IPS-15b (cell line): ENCODE measurements at regions not wholly inside any gene's neighbourhood (a gene's known extent, or its start where the extent isn't known, plus 50 kb on each side); places are given as distances from the start of the nearest gene placed in this dataset.

Experiments used
- H3K27me3 ChIP-seq: one replicate; pipeline ENCODE4 v1.6.1; 2013; ENCODE audit warnings: low read length; ENCODE audit not compliant: control insufficient read depth, insufficient read depth
- H3K36me3 ChIP-seq: one replicate; pipeline ENCODE4 v1.6.1; 2013; ENCODE audit warnings: low read length; ENCODE audit not compliant: control insufficient read depth, insufficient read depth
- H3K4me1 ChIP-seq: one replicate; pipeline ENCODE4 v1.6.1; 2013; ENCODE audit warnings: mild to moderate bottlenecking, low read length; ENCODE audit not compliant: control insufficient read depth, insufficient read depth
- H3K4me3 ChIP-seq: one replicate; pipeline ENCODE4 v1.5.1; 2013; ENCODE audit warnings: low read depth, low read length
- H3K9ac ChIP-seq: one replicate; pipeline ENCODE4 v1.6.1; 2013; ENCODE audit warnings: low read depth, mild to moderate bottlenecking, low read length
- H3K9me3 ChIP-seq: one replicate; pipeline ENCODE4 v1.6.1; 2013; ENCODE audit warnings: mild to moderate bottlenecking, low read length; ENCODE audit not compliant: control insufficient read depth, insufficient read depth

DNA sequence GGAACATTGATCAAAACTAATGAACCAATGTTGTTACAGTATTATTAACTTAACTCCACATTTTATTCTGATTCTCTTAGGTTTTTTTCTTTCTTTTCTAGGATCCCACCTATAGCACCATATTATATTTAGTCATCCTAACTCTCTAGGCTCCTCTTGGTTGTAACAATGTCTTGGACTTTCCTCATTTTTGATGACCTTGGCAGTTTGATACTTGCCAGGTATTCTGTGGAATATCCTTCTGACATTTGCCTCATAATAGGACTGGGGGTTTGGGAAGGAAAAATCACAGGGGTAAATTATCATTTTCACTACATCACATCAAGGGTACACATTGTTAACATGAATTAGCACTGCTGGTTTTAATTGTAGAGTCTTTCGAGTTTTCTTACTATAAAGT is 851.6 kb upstream of the SOX9 start:
- Histone ChIP-seq H3K27me3 (no peaks in the 10 kb centered on the region), H3K9me3 (no peaks in the 10 kb centered on the region), H3K9ac (no peak overlapping the region), H3K4me3 (no peak overlapping the region), H3K4me1 (no peaks in the 10 kb centered on the region), H3K36me3 (no peaks in the 10 kb centered on the region)

DNA sequence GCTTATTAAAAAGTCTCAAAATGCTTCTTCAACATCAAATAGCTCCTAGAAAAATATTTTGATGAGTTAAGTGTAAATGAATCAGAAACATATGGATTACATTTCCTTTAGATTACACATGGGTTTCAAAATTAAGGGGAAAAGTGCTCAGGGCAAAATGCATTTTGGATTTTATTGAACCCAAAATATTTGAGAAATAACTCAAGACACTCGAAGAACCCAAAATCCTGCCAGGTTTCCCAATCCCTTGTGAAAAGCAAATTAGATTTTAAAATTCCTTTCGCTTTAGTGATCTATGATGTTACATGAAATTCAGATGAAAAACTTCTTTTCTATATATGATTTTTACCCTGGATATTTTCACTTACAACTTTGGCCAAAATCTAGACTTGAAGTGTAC is 847.4 kb upstream of the SOX9 start:
- no peaks in the 10 kb centered on the region for H3K36me3 ChIP-seq
- H3K27me3 ChIP-seq, result no peaks in the 10 kb centered on the region
- no peak overlapping the region for H3K9ac ChIP-seq
- H3K9me3 ChIP-seq, result no peaks in the 10 kb centered on the region
- H3K4me3 ChIP-seq, result no peak overlapping the region
- H3K4me1 ChIP-seq, result no peaks in the 10 kb centered on the region

DNA sequence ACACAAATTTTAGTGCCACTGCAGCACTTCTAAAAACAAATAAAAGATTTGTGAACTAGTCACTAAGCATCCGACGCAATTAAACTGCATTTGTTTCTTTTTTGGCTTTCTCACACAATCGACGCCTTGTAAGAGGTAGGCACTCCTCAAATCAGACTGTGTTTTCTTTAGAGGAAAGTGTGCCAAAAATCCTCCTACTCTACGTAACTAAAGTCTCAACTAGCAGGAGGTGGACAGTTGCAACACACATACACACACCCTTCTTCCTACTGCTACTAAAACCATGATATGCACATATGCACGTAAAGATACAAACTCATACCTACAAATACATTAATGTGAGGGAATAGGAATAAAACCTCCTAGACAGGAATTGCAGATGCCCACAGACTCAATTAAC is 844.7 kb upstream of the SOX9 start:
- Histone ChIP-seq H3K36me3 (no peaks in the 10 kb centered on the region), H3K27me3 (no peaks in the 10 kb centered on the region), H3K4me1 (no peaks in the 10 kb centered on the region), H3K9ac (no peak overlapping the region), H3K4me3 (no peak overlapping the region), H3K9me3 (no peaks in the 10 kb centered on the region)

DNA sequence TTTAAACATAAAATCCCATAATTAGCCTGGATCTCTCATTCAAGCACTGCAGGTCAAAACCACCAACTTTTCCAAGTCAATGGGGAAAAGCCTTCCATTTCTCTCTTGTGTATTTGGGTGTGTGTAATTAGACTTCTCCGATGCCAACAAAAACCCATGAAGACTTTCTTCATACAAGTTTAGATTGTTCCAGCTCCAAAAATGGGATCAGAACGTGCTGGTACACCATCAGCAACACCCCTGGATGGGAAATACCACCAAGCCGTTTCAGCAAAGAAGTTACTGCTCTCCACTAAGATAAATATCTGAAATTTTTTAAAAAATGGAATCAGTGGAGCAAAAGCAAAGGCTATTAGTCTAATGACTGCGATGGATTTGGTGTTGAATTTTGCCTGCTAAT is 837.3 kb upstream of the SOX9 start:
- no peaks in the 10 kb centered on the region for H3K9me3 ChIP-seq
- H3K9ac ChIP-seq, result no peak overlapping the region
- peaks cover 4% of the 10 kb centered on the region for H3K4me1 ChIP-seq
- H3K36me3 ChIP-seq, result no peaks in the 10 kb centered on the region
- H3K4me3 ChIP-seq, result no peak overlapping the region
- peaks cover 49% of the 10 kb centered on the region for H3K27me3 ChIP-seq

DNA sequence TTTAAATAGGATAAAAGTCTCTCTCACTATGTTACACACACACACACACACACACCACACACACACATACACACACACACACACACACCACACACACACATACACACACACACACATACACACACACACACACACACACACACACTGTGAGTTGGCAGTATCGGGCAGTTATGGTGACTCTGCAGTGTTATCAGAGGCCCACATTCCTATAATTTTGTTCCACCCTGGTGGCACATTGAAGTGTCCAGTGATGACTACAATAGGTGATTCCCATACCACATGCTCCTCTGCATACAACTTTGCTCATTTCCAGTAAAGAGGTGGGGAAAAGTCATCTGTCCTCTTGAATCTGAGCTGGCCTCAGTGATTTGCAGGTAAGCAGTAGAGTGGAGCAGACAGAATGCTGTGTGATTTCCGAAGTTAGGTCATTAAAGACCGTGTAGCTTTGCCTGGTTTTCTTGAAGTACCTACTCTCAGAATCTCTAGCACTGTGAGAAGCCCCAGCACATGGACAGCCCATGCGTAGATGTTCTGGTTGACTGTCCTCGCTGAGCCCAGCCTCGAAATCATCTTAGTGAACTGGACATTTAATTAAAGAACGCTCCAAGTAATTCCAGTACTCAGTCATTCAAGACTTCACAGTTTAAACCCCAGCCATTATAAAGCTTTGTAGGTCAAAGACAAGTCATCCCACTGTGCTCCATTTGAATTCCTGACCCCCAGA is 836.6 kb upstream of the SOX9 start:
- no peak overlapping the region for H3K4me3 ChIP-seq
- no peak overlapping the region for H3K9ac ChIP-seq
- no peaks in the 10 kb centered on the region for H3K36me3 ChIP-seq
- no peaks in the 10 kb centered on the region for H3K9me3 ChIP-seq
- peaks cover 54% of the 10 kb centered on the region for H3K27me3 ChIP-seq
- peaks cover 4% of the 10 kb centered on the region for H3K4me1 ChIP-seq

DNA sequence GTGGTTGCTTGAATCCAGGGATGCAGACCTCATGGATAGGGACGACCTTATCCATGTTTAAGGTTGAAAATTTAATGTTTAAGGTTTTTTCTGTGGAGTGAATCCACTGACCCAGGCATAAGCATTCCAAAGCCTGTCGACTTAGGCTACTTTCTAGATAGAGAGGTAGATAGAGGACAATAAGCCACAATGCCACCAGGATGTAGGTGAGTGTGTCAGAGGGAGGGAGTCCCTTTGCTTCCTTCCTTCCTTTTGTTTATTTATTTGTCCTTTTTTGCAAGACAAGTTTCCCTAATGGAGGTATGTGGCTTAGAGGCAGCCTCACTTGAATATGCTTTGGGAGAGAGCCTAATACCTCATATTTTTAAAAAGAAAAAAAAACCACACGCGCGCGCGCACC is 834.2 kb upstream of the SOX9 start:
- Histone ChIP-seq H3K36me3 (no peaks in the 10 kb centered on the region), H3K9me3 (no peaks in the 10 kb centered on the region), H3K9ac (no peak overlapping the region), H3K27me3 (peaks cover 67% of the 10 kb centered on the region), H3K4me3 (no peak overlapping the region), H3K4me1 (peaks cover 4% of the 10 kb centered on the region)

DNA sequence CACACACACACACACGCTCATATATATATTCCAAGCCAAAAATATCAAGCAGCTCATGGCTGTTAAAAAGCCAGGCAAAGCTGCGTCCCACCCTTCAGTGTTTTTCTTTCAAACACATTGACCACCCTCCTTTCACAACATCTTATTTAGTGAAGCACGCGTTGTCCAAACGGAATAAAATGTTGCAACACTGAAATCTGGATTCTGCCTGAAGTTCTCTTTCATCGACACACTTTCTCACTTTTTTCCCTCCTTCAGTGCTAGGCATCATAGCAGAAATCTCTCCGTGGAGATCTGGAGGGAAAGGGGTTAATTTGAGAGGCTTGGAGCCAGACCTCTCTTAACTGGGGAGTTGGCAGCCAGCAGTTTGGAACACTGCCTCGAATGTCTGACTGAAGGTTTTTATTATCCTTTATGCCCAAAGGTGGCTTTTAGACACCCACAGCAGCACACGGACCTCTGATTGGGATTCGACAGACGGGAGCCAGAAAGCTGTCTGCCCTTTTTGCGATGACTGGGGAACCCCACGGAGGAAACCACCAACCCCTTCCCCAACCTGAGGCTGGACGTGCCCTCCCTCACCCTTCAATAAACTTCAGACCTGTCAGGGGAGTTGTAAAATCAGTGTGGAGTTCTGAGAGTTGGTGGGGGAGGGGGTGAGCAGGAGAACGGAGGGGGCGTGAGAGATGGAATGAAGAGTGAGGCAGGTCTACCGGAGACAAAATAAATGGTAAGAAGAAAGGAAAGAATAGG is 833.6 kb upstream of the SOX9 start:
- H3K27me3 ChIP-seq, result peaks cover 67% of the 10 kb centered on the region
- no peak overlapping the region for H3K9ac ChIP-seq
- peak overlapping the region; percentile 26 for H3K4me3 ChIP-seq

DNA sequence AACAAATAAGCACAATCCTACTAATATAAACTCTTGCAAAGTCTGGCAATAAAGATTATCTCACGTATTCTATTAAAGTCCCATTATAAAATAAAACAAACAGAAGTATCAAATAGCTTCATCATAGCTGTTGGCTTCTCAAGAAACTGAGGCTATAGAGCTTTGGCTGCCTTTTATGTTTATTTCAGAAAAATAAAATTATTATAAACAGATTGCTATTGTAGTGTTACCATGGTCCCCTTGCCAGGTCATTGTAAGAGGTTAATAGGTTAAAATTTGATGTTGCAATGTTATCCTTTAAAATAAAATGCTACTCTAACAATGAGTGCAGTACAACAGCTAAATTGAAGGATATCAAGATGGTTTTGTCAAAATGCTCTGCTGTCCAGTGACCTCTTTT is 828.8 kb upstream of the SOX9 start:
- peaks cover 4% of the 10 kb centered on the region for H3K4me1 ChIP-seq
- no peaks in the 10 kb centered on the region for H3K36me3 ChIP-seq
- H3K4me3 ChIP-seq, result no peak overlapping the region
- no peaks in the 10 kb centered on the region for H3K9me3 ChIP-seq
- H3K27me3 ChIP-seq, result peaks cover 30% of the 10 kb centered on the region
- no peak overlapping the region for H3K9ac ChIP-seq

More for the DNA sequence above, 833.6 kb upstream of the SOX9 start:
- Histone ChIP-seq H3K4me1 (peaks cover 4% of the 10 kb centered on the region), H3K36me3 (no peaks in the 10 kb centered on the region), H3K9me3 (no peaks in the 10 kb centered on the region)

DNA sequence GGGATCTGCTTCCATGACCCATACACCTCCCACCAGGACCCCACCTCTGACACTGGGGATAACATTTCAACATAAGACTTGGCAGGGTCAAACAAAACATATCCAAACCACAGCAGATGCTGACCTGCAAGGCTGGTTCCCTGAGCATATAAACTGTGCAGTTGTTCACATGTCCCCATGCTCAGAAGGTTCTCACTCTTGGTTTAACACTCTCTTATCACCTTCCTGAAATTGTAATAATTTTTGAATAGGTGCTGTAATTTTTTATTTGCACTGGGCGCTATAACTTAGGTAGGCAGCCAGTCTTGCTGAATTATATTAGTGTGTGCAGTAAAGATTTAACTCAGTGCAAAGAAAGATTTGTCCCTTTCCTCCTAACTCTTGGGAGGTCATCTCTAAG is 824.8 kb upstream of the SOX9 start:
- Histone ChIP-seq H3K4me1 (no peaks in the 10 kb centered on the region), H3K9ac (no peak overlapping the region), H3K9me3 (no peaks in the 10 kb centered on the region), H3K4me3 (no peak overlapping the region), H3K27me3 (no peaks in the 10 kb centered on the region), H3K36me3 (no peaks in the 10 kb centered on the region)

DNA sequence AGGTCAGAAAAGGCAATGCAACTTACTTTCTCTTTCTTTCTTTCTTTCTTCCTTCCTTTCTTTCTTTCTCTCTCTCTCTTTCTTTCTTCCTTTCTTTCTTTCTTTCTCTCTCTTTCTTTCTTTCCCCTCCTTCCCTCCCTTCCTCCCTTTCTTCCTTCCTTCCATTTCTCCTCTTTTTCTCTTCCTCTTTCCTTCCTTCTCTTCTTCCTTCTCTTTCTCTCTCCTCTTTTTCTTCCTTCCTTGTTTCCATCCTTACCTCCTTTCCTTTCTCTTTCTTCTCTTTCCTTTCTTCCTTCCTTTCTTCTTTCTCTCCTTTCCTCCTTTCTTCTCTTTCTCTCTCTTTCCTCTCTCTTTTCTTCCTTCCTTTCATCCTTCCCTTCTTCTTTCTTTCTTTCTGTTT is 819.8 kb upstream of the SOX9 start:
- no peaks in the 10 kb centered on the region for H3K9me3 ChIP-seq
- no peak overlapping the region for H3K4me3 ChIP-seq
- H3K9ac ChIP-seq, result no peak overlapping the region
- no peaks in the 10 kb centered on the region for H3K27me3 ChIP-seq
- H3K4me1 ChIP-seq, result no peaks in the 10 kb centered on the region
- no peaks in the 10 kb centered on the region for H3K36me3 ChIP-seq

DNA sequence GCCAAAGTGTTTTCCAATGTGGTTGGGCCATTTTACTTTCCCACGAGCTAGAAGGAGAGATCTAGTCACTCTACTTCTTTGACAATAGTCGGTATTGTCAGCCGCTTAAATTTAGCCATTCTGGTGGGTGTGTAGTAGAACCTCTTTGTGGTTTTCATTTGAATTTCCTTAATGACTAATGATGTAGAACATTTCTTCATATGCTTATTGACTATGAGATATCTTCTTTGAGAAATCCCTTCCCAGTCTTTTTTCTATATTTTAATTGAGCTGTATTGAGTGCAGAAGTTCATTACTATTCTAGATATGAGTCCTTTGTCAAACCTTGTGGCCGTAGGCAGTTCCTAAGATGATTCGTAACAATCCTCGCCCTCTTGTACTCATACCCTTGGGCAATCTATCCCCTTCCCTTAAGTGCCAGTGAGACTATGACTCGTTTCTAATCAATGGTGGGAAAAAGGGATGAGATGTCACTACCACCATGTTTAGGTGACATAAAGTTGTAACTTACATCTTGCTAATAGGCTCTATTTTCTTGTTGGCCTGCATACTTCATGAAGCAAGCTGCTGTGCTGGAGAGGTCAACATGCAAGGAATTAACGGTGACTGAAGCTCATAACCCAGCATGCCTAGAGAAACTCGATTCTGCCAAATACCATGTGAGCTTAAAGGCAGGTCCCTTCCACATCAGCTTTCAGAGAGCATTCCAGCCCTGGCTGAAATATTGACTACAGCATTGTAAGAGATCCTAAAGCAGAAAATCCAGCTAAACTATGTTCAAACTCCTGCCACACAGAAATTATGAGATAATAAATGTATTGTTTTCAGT is 817.9 kb upstream of the SOX9 start:
- no peak overlapping the region for H3K4me3 ChIP-seq
- no peaks in the 10 kb centered on the region for H3K27me3 ChIP-seq
- H3K4me1 ChIP-seq, result no peaks in the 10 kb centered on the region
- H3K9ac ChIP-seq, result no peak overlapping the region
- no peaks in the 10 kb centered on the region for H3K36me3 ChIP-seq
- H3K9me3 ChIP-seq, result no peaks in the 10 kb centered on the region
